ENCODE measurements at regions not wholly inside any gene's neighbourhood (a gene's known extent, or its start where the extent isn't known, plus 50 kb on each side); places are given as distances from the start of the nearest gene placed in this dataset.

- no peak for TF ChIP-seq CTCF (conservative IDR thresholded peaks at IDR 0.05 in 1 of 2, IDR thresholded peaks at IDR 0.05 in 1 of 2; ENCODE audit: extremely low read depth in 1 of 2, insufficient read depth in 1 of 2, low read depth in 1 of 2, low read length in 2 of 2)
- no peak for TF ChIP-seq EZH2 (IDR thresholded peaks at IDR 0.05; ENCODE audit: borderline replicate concordance, low read length)
These were observed 110.1 kb upstream of the GRIN3A start for GRCh38 chr9:101848485-101848919.

Measured in mammary epithelial cell (primary cell).